IMR-90 (cell line): ENCODE measurements at regions not wholly inside any gene's neighbourhood (a gene's known extent, or its start where the extent isn't known, plus 50 kb on each side); places are given as distances from the start of the nearest gene placed in this dataset.

ENCODE experiments used
- CEBPB ChIP-seq: IDR thresholded peaks from 2 replicates; pipeline ENCODE4 v1.6.1; 2012; ENCODE audit warnings: low read depth, low read length, improper control_type of control experiment
- CTCF ChIP-seq: conservative IDR thresholded peaks from 2 replicates; pipeline ENCODE4 v1.5.1; 2012; ENCODE audit warnings: mild to moderate bottlenecking, low read depth, low read length, improper control_type of control experiment
- RAD21 ChIP-seq: IDR thresholded peaks from 2 replicates; pipeline ENCODE4 v1.6.1; 2012; ENCODE audit warnings: low read length, improper control_type of control experiment

GRCh38 chr22:26817926-26818325, 160.5 kb downstream of the MIAT start:
- no peak for TF ChIP-seq CTCF
- TF ChIP-seq RAD21 = no peak
- no peak for TF ChIP-seq CEBPB
